AG09309 (cell line): ENCODE measurements at regions not wholly inside any gene's neighbourhood (a gene's known extent, or its start where the extent isn't known, plus 50 kb on each side); places are given as distances from the start of the nearest gene placed in this dataset.

Experiments used
- DNase-seq: peaks from one replicate; pipeline ENCODE4 v3.0.0-alpha.2; 2010; ENCODE audit warnings: low read depth
- H3K4me3 ChIP-seq: 2 replicates; pipeline ENCODE4 v1.5.1; 2011; ENCODE audit warnings: mild to moderate bottlenecking, low read depth, low read length, moderate library complexity; ENCODE audit not compliant: control insufficient read depth
- TF ChIP-seq, protein P1 (sequence below): IDR thresholded peaks from 2 replicates; pipeline ENCODE4 v1.5.1; 2011; ENCODE audit warnings: mild to moderate bottlenecking, low read depth, low read length, inconsistent platforms; ENCODE audit not compliant: insufficient read depth, control insufficient read depth; ENCODE audit errors: missing control alignments

DNA sequence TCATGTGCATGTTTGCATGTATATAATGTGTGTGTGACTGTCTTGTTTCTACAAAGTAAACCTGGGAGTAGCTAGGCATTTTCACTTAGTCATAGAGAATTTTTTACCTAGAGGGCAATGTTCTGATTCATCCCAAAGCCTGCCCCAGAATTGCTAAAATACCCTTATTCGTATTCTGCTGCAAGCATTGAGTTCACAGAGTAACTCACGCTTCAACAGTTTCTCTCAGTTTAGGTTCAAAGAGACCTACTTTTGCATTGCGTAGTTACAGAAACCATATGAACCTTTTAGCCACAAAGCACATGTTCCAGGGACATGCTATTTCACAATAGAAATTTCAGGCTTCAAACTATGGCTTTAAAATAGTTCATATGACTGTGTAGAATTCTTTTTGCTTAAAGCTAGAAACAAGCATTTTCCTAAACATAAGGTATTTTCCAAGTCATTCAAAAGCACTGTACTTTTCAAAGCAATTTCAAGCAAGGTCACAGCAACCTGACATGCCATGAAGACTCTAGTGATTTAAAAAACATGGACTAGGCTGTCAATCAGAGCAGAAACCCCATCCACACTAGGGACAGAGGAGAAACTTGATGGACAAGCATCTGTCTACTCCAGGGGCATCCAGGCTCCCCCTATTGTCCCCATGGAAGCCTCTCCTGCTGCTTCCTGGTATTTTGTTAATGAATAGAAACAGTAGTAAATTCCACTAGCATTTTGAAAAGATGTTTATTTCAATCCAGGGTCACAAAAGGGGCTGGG is 81.5 kb upstream of the MAPK10 start:
- TF ChIP-seq, protein P1, sequence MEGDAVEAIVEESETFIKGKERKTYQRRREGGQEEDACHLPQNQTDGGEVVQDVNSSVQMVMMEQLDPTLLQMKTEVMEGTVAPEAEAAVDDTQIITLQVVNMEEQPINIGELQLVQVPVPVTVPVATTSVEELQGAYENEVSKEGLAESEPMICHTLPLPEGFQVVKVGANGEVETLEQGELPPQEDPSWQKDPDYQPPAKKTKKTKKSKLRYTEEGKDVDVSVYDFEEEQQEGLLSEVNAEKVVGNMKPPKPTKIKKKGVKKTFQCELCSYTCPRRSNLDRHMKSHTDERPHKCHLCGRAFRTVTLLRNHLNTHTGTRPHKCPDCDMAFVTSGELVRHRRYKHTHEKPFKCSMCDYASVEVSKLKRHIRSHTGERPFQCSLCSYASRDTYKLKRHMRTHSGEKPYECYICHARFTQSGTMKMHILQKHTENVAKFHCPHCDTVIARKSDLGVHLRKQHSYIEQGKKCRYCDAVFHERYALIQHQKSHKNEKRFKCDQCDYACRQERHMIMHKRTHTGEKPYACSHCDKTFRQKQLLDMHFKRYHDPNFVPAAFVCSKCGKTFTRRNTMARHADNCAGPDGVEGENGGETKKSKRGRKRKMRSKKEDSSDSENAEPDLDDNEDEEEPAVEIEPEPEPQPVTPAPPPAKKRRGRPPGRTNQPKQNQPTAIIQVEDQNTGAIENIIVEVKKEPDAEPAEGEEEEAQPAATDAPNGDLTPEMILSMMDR: no peak
- no peak overlapping the region for H3K4me3 ChIP-seq
- no peak for DNase-seq

DNA sequence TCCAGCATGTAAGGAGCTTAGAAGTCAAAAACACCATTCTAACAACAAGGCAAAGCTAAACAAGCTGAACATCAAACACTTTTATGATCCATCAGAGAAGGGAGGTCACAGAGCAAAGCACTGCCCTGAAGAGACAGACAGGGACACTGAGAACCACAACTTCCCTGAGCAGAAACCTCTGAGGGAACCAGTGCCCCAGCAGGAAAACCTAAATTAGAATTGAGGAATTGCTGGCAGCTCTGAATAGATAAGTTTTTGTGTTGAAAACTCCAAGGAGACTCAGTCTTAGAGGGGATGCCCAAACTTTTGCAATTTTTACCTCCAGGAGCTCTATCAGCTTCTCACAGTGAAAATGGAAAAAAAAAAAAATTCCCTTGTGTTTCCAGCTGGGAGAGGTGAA is 83.0 kb upstream of the MAPK10 start:
- no peak for DNase-seq

DNA sequence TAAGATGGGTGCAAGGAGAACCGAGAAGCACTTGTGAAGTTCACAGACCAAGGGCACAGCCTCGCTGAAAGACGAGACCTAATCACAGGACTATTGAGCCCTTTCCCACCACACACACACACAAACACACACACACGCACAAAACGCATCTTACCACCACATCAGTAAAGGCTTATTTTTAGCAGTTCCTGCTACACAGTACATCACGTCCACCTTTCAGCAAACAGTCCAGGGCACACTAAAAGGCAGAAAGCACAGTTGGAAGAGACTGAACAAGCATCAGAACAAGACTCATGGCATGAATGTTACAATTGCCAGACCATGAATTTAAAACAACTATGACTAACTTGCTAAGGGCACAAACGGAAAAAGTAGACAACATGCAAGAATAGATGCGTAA is 83.6 kb upstream of the MAPK10 start:
- no peak for DNase-seq
- no peak overlapping the region for H3K4me3 ChIP-seq
- TF ChIP-seq, protein P1: no peak

More for the DNA sequence above, 83.0 kb upstream of the MAPK10 start:
- TF ChIP-seq, protein P1: no peak
- no peak overlapping the region for H3K4me3 ChIP-seq

DNA sequence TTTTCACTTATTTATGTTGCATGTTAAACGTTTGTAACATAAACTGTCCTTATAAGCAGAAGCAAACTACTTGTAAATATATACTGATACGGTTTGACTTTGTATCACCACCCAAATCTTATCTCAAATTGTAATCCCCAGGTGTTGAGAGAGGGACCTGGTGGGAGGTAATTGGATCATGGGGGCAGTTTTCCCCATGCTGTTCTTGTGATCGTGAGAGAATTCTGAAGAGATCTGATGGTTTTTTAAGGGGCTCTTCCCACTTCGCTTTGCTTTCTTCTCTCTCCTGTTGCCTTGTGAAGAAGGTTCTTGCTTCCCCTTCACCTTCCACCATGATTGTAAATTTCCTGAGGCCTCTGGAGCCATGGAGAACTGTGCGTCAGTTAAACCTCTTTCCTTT is 87.1 kb upstream of the MAPK10 start:
- no peak for DNase-seq
- TF ChIP-seq, protein P1: no peak

DNA sequence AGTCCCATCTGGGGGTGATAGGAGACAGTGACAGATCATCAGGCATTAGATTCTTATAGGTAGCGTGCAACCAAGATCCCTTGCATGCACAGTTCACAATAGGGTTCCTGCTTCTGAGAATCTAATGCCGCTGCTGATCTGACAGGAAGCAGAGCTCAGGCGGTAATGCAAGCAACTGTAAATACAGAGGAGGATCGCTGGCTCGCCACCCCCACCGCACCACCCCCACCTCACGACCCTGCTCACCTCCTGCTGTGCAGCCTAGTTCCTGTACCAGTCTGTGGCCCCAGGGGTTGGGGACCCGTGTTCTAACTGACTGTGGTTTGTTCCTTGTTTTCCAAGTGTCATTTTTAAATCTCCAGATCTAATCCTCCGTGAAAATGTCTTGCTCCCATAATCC is 89.0 kb upstream of the MAPK10 start:
- H3K4me3 ChIP-seq: no peak overlapping the region
- TF ChIP-seq, protein P1: no peak
- DNase-seq: no peak

More for the DNA sequence above, 87.1 kb upstream of the MAPK10 start:
- no peak overlapping the region for H3K4me3 ChIP-seq

DNA sequence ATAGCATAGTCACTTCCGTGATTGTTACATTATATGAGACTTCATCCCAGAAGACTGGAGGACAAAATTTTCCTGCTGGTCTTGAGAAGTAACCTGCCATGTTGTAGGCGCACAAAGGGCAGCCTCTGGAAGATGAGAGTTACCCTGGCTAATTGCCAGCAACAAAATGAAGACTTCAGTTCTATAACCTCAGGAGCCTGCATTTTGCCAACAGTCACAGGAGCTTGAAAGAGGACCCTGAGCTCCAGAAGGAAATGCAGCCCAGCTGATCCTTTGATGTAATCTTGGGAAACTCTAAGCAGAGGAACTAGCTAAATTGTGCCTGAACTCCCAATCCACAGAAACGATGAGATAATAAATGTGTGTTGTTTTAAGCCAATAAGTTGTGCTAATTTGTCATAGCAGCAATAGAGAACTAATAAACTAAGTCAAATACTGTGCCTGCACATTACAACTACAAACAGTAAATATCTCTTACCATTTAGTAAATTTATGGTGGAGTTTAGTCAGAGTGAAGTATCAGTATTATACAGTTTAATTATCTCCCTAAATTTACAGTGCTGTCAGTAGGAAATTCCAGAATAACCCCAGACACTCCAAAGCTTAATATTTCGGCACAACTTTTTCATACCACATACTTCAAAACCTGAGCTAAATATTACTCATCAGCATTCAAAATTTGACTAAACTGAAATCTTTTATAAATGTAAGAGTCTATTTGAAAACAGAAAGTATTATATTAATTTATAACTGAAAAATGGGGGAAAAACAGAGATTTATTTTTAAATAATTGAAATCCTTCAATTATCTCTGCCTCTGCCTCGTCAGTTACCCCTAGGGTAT is 90.1 kb upstream of the MAPK10 start:
- H3K4me3 ChIP-seq: no peak overlapping the region
- DNase-seq: no peak
- TF ChIP-seq, protein P1: no peak
